ENCODE measurements at regions not wholly inside any gene's neighbourhood (a gene's known extent, or its start where the extent isn't known, plus 50 kb on each side); places are given as distances from the start of the nearest gene placed in this dataset.

DNA sequence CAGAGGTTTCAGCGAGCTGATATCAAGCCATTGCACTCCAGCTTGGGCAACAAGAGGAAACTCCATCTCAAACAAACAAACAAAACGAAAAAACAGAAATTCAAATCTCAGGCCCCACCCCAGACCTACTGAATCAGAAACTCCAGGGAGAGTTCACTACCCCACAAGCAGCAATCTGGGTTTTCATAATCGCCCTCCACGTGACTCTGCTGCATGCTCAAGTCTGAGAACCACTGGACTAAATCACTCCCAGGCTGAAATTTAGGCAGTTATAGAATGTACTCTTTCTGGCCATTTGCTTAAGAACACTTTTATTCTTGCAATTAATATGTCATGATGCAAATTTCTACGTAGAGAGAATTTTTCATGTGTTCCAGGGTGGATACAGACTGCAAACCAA lies 287.3 kb downstream of the USP46 start:
- Histone ChIP-seq H3K27me3 (no peaks in the 10 kb centered on the region), H3K27ac (no peak overlapping the region), H3K4me1 (no peaks in the 10 kb centered on the region), H3K4me3 (no peak overlapping the region), H3K9me3 (no peaks in the 10 kb centered on the region), H3K36me3 (no peaks in the 10 kb centered on the region)
- DNase-seq (ENCODE audit: extremely low spot score in 2 of 2) = no peak
- intact Hi-C loops (cut with DNase I) = loop anchor here (10.0 kb wide), 1 partner anchor 1853 kb away; the partner anchor contains the start of gene PDGFRA
- TF ChIP-seq POLR2AphosphoS5 (IDR thresholded peaks at IDR 0.05; ENCODE audit: insufficient read depth in 1 of 2, low read depth in 1 of 2) = no peak
- TF ChIP-seq, protein P1, sequence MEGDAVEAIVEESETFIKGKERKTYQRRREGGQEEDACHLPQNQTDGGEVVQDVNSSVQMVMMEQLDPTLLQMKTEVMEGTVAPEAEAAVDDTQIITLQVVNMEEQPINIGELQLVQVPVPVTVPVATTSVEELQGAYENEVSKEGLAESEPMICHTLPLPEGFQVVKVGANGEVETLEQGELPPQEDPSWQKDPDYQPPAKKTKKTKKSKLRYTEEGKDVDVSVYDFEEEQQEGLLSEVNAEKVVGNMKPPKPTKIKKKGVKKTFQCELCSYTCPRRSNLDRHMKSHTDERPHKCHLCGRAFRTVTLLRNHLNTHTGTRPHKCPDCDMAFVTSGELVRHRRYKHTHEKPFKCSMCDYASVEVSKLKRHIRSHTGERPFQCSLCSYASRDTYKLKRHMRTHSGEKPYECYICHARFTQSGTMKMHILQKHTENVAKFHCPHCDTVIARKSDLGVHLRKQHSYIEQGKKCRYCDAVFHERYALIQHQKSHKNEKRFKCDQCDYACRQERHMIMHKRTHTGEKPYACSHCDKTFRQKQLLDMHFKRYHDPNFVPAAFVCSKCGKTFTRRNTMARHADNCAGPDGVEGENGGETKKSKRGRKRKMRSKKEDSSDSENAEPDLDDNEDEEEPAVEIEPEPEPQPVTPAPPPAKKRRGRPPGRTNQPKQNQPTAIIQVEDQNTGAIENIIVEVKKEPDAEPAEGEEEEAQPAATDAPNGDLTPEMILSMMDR (IDR thresholded peaks at IDR 0.05) = no peak
- no peak for TF ChIP-seq POLR2A (IDR thresholded peaks at IDR 0.05)

DNA sequence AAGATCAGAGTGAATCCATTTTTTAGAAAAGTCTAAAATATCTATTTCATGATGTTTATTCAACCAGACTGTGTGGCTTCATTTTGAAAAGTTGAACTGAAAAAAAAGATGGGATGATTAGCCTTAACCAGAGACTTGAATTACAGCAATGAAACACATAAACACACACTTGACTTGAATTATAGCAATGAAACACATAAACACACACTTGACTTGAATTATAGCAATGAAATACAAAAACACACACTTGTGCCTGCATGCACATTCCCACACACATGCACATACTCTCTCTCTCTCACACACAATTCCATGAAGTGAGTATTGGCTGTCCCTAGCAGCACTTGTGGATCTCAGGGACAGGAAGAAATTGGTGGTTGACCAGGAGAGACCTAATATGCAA lies 286.8 kb downstream of the USP46 start:
- no peak for DNase-seq (ENCODE audit: extremely low spot score in 2 of 2)
- no peaks in the 10 kb centered on the region for H3K9me3 ChIP-seq
- H3K4me1 ChIP-seq = no peaks in the 10 kb centered on the region
- intact Hi-C loops (cut with DNase I) = loop anchor here (10.0 kb wide), 1 partner anchor 1853 kb away; the partner anchor contains the start of gene PDGFRA
- no peak for TF ChIP-seq POLR2A (IDR thresholded peaks at IDR 0.05)
- TF ChIP-seq POLR2AphosphoS5 (IDR thresholded peaks at IDR 0.05; ENCODE audit: insufficient read depth in 1 of 2, low read depth in 1 of 2) = no peak
- TF ChIP-seq, protein P1 (IDR thresholded peaks at IDR 0.05) = no peak
- no peaks in the 10 kb centered on the region for H3K27me3 ChIP-seq
- no peaks in the 10 kb centered on the region for H3K36me3 ChIP-seq
- H3K4me3 ChIP-seq = no peak overlapping the region
- H3K27ac ChIP-seq = no peak overlapping the region

DNA sequence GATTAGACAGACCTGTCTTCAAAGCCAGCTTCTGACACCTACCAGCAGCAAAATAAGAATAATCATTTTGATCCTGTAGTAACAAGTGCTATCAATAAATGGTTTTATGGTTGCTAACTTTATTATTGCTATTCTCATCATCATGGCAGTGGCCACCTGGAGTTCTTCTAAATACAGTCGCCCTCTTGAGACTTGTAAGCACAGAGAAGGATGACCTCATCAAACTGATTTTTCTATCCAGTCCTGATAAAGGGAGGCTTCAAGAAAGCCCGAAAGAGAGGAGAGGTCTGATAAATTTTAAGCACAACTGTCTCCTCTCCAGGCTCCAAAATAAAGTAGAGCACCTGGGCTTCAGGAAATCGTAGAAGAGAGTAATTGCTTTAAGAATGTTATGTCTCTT lies 286.4 kb downstream of the USP46 start:
- no peaks in the 10 kb centered on the region for H3K36me3 ChIP-seq
- H3K27ac ChIP-seq = no peak overlapping the region
- no peak overlapping the region for H3K4me3 ChIP-seq
- intact Hi-C loops (cut with DNase I) = loop anchor here (10.0 kb wide), 1 partner anchor 1852 kb away; the partner anchor contains the start of gene PDGFRA
- DNase-seq (ENCODE audit: extremely low spot score in 2 of 2) = no peak
- TF ChIP-seq POLR2AphosphoS5 (IDR thresholded peaks at IDR 0.05; ENCODE audit: insufficient read depth in 1 of 2, low read depth in 1 of 2) = no peak
- TF ChIP-seq, protein P1 (IDR thresholded peaks at IDR 0.05) = no peak
- TF ChIP-seq POLR2A (IDR thresholded peaks at IDR 0.05) = no peak
- no peaks in the 10 kb centered on the region for H3K4me1 ChIP-seq
- no peaks in the 10 kb centered on the region for H3K9me3 ChIP-seq
- no peaks in the 10 kb centered on the region for H3K27me3 ChIP-seq

DNA sequence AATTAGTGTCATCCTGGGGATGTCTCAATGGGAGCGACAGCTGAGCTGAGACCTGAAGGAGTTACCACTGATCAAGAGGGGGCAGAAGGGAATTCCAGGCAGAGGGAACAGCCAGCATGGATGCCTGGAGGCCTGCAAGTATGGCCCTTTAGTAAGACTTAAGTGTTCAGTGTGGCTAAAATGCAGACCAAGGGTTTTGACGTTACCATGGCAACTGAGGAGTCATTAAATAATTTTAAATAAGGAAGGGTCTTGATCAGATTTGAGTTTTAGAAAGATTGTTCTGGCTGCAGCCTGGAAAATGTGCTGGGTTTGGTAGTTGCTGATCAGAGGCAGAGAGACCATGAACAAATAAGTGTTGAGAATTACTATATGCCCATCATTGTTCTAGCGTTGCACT lies 285.5 kb downstream of the USP46 start:
- TF ChIP-seq POLR2AphosphoS5 (IDR thresholded peaks at IDR 0.05; ENCODE audit: insufficient read depth in 1 of 2, low read depth in 1 of 2) = no peak
- TF ChIP-seq POLR2A (IDR thresholded peaks at IDR 0.05) = no peak
- TF ChIP-seq, protein P1 (IDR thresholded peaks at IDR 0.05) = no peak
- no peaks in the 10 kb centered on the region for H3K27me3 ChIP-seq
- no peaks in the 10 kb centered on the region for H3K9me3 ChIP-seq
- H3K4me3 ChIP-seq = no peak overlapping the region
- H3K4me1 ChIP-seq = no peaks in the 10 kb centered on the region
- no peak overlapping the region for H3K27ac ChIP-seq
- no peak for DNase-seq (ENCODE audit: extremely low spot score in 2 of 2)
- intact Hi-C loops (cut with DNase I) = loop anchor here (10.0 kb wide), 1 partner anchor 1851 kb away; the partner anchor contains the start of gene PDGFRA
- no peaks in the 10 kb centered on the region for H3K36me3 ChIP-seq

DNA sequence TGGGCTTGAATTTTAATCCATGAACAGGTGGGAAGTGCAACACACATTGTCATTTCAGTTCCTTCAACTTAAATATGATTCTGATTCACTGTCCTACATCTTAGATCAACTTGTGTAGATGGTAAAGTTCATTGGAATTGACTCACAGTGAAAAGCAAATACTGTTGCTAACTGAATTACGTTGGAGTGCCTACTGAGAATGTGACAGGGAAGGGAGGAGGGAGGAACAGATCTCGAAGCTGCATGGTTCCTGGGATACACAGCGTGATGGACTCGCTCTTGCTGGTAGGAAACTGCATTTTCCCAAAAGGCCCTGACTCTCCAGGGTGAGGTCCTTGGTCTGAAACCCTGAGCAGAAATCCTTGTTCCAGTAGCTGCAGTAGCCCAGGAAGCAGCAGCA lies 284.2 kb downstream of the USP46 start:
- Histone ChIP-seq H3K27me3 (no peaks in the 10 kb centered on the region), H3K27ac (no peak overlapping the region), H3K4me3 (no peak overlapping the region), H3K36me3 (no peaks in the 10 kb centered on the region), H3K9me3 (no peaks in the 10 kb centered on the region), H3K4me1 (no peaks in the 10 kb centered on the region)
- intact Hi-C loops (cut with DNase I) = loop anchor here (10.0 kb wide), 1 partner anchor 1850 kb away; the partner anchor contains the start of gene PDGFRA
- TF ChIP-seq, protein P1 (IDR thresholded peaks at IDR 0.05) = no peak
- TF ChIP-seq POLR2AphosphoS5 (IDR thresholded peaks at IDR 0.05; ENCODE audit: insufficient read depth in 1 of 2, low read depth in 1 of 2) (no peak), POLR2A (IDR thresholded peaks at IDR 0.05) (no peak)
- no peak for DNase-seq (ENCODE audit: extremely low spot score in 2 of 2)
